Activated naive CD8-positive, alpha-beta T cell treated with anti-CD3 and anti-CD28 coated beads for 36 hours (primary cell): ENCODE measurements at regions not wholly inside any gene's neighbourhood (a gene's known extent, or its start where the extent isn't known, plus 50 kb on each side); places are given as distances from the start of the nearest gene placed in this dataset.

Experiments
- DNase-seq: peaks from one replicate; pipeline ENCODE4 v3.0.0; 2021
- H3K27ac Mint-ChIP-seq: one replicate; pipeline ENCODE4 v1.8.0; 2022; ENCODE audit warnings: mild to moderate bottlenecking, moderate library complexity, mixed read lengths
- H3K27me3 Mint-ChIP-seq: one replicate; pipeline ENCODE4 v1.8.0; 2022; ENCODE audit warnings: mild to moderate bottlenecking, mixed read lengths
- H3K36me3 Mint-ChIP-seq: one replicate; pipeline ENCODE4 v1.8.0; 2021; ENCODE audit warnings: mild to moderate bottlenecking, mixed read lengths
- H3K4me1 Mint-ChIP-seq: one replicate; pipeline ENCODE4 v1.8.0; 2021; ENCODE audit warnings: mixed read lengths
- H3K4me3 Mint-ChIP-seq: one replicate; pipeline ENCODE4 v1.8.0; 2022; ENCODE audit warnings: mild to moderate bottlenecking, moderate library complexity, mixed read lengths
- H3K9me3 Mint-ChIP-seq: one replicate; pipeline ENCODE4 v1.8.0; 2022; ENCODE audit warnings: mixed read lengths

- Mint-ChIP-seq H3K27ac (no peak overlapping the region), H3K4me3 (no peak overlapping the region), H3K9me3 (peaks cover 5% of the 10 kb centered on the region), H3K4me1 (no peaks in the 10 kb centered on the region), H3K36me3 (no peaks in the 10 kb centered on the region), H3K27me3 (peaks cover 33% of the 10 kb centered on the region)
- DNase-seq: no peak
Measured at GRCh38 chr13:111844222-111844671, 222.7 kb upstream of the SOX1 start.

- peaks cover 5% of the 10 kb centered on the region for H3K9me3 Mint-ChIP-seq
- no peak overlapping the region for H3K4me3 Mint-ChIP-seq
Measured at GRCh38 chr13:111844682-111845081, 222.3 kb upstream of the SOX1 start.

GRCh38 chr13:111845621-111846351 lies 221.2 kb upstream of the SOX1 start:
- no peaks in the 10 kb centered on the region for H3K4me1 Mint-ChIP-seq
- peaks cover 5% of the 10 kb centered on the region for H3K9me3 Mint-ChIP-seq
- peaks cover 39% of the 10 kb centered on the region for H3K27me3 Mint-ChIP-seq
- H3K36me3 Mint-ChIP-seq: no peaks in the 10 kb centered on the region
- H3K4me3 Mint-ChIP-seq: no peak overlapping the region
- no peak overlapping the region for H3K27ac Mint-ChIP-seq
- no peak for DNase-seq

More at GRCh38 chr13:111844682-111845081, 222.3 kb upstream of the SOX1 start:
- Mint-ChIP-seq H3K27ac (no peak overlapping the region), H3K4me1 (no peaks in the 10 kb centered on the region), H3K36me3 (no peaks in the 10 kb centered on the region), H3K27me3 (peaks cover 33% of the 10 kb centered on the region)
- DNase-seq: no peak

GRCh38 chr13:111846391-111847159 lies 220.4 kb upstream of the SOX1 start:
- Mint-ChIP-seq H3K4me3 (no peak overlapping the region), H3K27me3 (peaks cover 45% of the 10 kb centered on the region), H3K4me1 (no peaks in the 10 kb centered on the region), H3K9me3 (peaks cover 5% of the 10 kb centered on the region), H3K27ac (no peak overlapping the region), H3K36me3 (no peaks in the 10 kb centered on the region)
- DNase-seq: no peak

GRCh38 chr13:111847964-111848363 lies 219.0 kb upstream of the SOX1 start:
- H3K27me3 Mint-ChIP-seq: peaks cover 45% of the 10 kb centered on the region

GRCh38 chr13:111850458-111850857 lies 216.5 kb upstream of the SOX1 start:
- Mint-ChIP-seq H3K27ac (no peak overlapping the region), H3K4me1 (no peaks in the 10 kb centered on the region), H3K36me3 (no peaks in the 10 kb centered on the region), H3K9me3 (peaks cover 3% of the 10 kb centered on the region), H3K27me3 (peaks cover 42% of the 10 kb centered on the region), H3K4me3 (no peak overlapping the region)
- no peak for DNase-seq

More at GRCh38 chr13:111847964-111848363, 219.0 kb upstream of the SOX1 start:
- DNase-seq: no peak
- H3K27ac Mint-ChIP-seq: no peak overlapping the region
- H3K9me3 Mint-ChIP-seq: peaks cover 5% of the 10 kb centered on the region
- H3K4me1 Mint-ChIP-seq: no peaks in the 10 kb centered on the region
- H3K36me3 Mint-ChIP-seq: no peaks in the 10 kb centered on the region
- H3K4me3 Mint-ChIP-seq: no peak overlapping the region

- H3K4me1 Mint-ChIP-seq: no peaks in the 10 kb centered on the region
- H3K27ac Mint-ChIP-seq: no peak overlapping the region
- H3K4me3 Mint-ChIP-seq: no peak overlapping the region
- DNase-seq: no peak
- peaks cover 3% of the 10 kb centered on the region for H3K9me3 Mint-ChIP-seq
- no peaks in the 10 kb centered on the region for H3K36me3 Mint-ChIP-seq
- H3K27me3 Mint-ChIP-seq: peaks cover 37% of the 10 kb centered on the region
Measured at GRCh38 chr13:111850976-111851375, 216.0 kb upstream of the SOX1 start.

GRCh38 chr13:111852725-111853518 lies 214.0 kb upstream of the SOX1 start:
- Mint-ChIP-seq H3K27me3 (peaks cover 24% of the 10 kb centered on the region), H3K4me1 (no peaks in the 10 kb centered on the region), H3K9me3 (peaks cover 3% of the 10 kb centered on the region), H3K27ac (no peak overlapping the region), H3K36me3 (no peaks in the 10 kb centered on the region), H3K4me3 (no peak overlapping the region)
- DNase-seq: no peak

- DNase-seq: no peak
- Mint-ChIP-seq H3K4me3 (no peak overlapping the region), H3K36me3 (no peaks in the 10 kb centered on the region), H3K27me3 (peaks cover 16% of the 10 kb centered on the region), H3K4me1 (no peaks in the 10 kb centered on the region), H3K9me3 (no peaks in the 10 kb centered on the region), H3K27ac (no peak overlapping the region)
Measured at GRCh38 chr13:111853721-111854120, 213.2 kb upstream of the SOX1 start.

- Mint-ChIP-seq H3K4me1 (no peaks in the 10 kb centered on the region), H3K4me3 (no peak overlapping the region), H3K9me3 (no peaks in the 10 kb centered on the region), H3K36me3 (no peaks in the 10 kb centered on the region), H3K27me3 (peaks cover 15% of the 10 kb centered on the region), H3K27ac (no peak overlapping the region)
- DNase-seq: no peak
Measured at GRCh38 chr13:111854403-111854802, 212.5 kb upstream of the SOX1 start.

GRCh38 chr13:111855191-111855590 lies 211.8 kb upstream of the SOX1 start:
- no peak overlapping the region for H3K27ac Mint-ChIP-seq

GRCh38 chr13:111855786-111856185 lies 211.2 kb upstream of the SOX1 start:
- no peak overlapping the region for H3K27ac Mint-ChIP-seq
- H3K36me3 Mint-ChIP-seq: no peaks in the 10 kb centered on the region
- no peaks in the 10 kb centered on the region for H3K4me1 Mint-ChIP-seq
- DNase-seq: no peak
- no peaks in the 10 kb centered on the region for H3K9me3 Mint-ChIP-seq
- no peak overlapping the region for H3K4me3 Mint-ChIP-seq
- peaks cover 9% of the 10 kb centered on the region for H3K27me3 Mint-ChIP-seq

More at GRCh38 chr13:111855191-111855590, 211.8 kb upstream of the SOX1 start:
- H3K9me3 Mint-ChIP-seq: no peaks in the 10 kb centered on the region
- DNase-seq: no peak
- no peaks in the 10 kb centered on the region for H3K4me1 Mint-ChIP-seq
- H3K36me3 Mint-ChIP-seq: no peaks in the 10 kb centered on the region
- no peak overlapping the region for H3K4me3 Mint-ChIP-seq
- H3K27me3 Mint-ChIP-seq: peaks cover 13% of the 10 kb centered on the region

- H3K27me3 Mint-ChIP-seq: peaks cover 4% of the 10 kb centered on the region
- no peaks in the 10 kb centered on the region for H3K36me3 Mint-ChIP-seq
- no peaks in the 10 kb centered on the region for H3K9me3 Mint-ChIP-seq
- no peak overlapping the region for H3K27ac Mint-ChIP-seq
- H3K4me1 Mint-ChIP-seq: no peaks in the 10 kb centered on the region
- H3K4me3 Mint-ChIP-seq: no peak overlapping the region
- DNase-seq: no peak
Measured at GRCh38 chr13:111856571-111856970, 210.4 kb upstream of the SOX1 start.

- no peaks in the 10 kb centered on the region for H3K9me3 Mint-ChIP-seq
- H3K27me3 Mint-ChIP-seq: peaks cover 4% of the 10 kb centered on the region
- H3K4me1 Mint-ChIP-seq: no peaks in the 10 kb centered on the region
- no peak overlapping the region for H3K27ac Mint-ChIP-seq
- H3K4me3 Mint-ChIP-seq: no peak overlapping the region
- DNase-seq: no peak
- H3K36me3 Mint-ChIP-seq: no peaks in the 10 kb centered on the region
Measured at GRCh38 chr13:111857336-111857735, 209.6 kb upstream of the SOX1 start.
